Spleen (tissue), 11 donors: ENCODE measurements at regions not wholly inside any gene's neighbourhood (a gene's known extent, or its start where the extent isn't known, plus 50 kb on each side); places are given as distances from the start of the nearest gene placed in this dataset.

Source experiments
- DNase-seq: peaks from one replicate; pipeline ENCODE4 v3.0.0-alpha.2; 2020
- H3K27ac ChIP-seq, 8 donors: fragments of 200-600 bp; sonication (generic) in 7 of 8; 1 replicate in 4 of 8; 2 replicates in 4 of 8; pipeline versions ENCODE4 v1.5.0 to v1.8.0; 2016 to 2021; ENCODE audit warnings: inconsistent platforms in 4 of 8, mild to moderate bottlenecking in 4 of 8, moderate library complexity in 1 of 8
- H3K27me3 ChIP-seq, 7 donors: fragments of 200-600 bp; sonication (generic) in 6 of 7; replicated peaks in 1 of 7; 1 replicate in 4 of 7; 2 replicates in 3 of 7; pipeline versions ENCODE4 v1.5.0 to v1.8.0; 2016 to 2021; ENCODE audit warnings: inconsistent platforms in 3 of 7, mild to moderate bottlenecking in 1 of 7
- H3K36me3 ChIP-seq, 6 donors: fragments of 200-600 bp; sonication (generic) in 5 of 6; 1 replicate in 4 of 6; 2 replicates in 2 of 6; pipeline versions ENCODE4 v1.5.0 to v1.8.0; 2016 to 2021; ENCODE audit warnings: inconsistent platforms in 2 of 6
- H3K4me1 ChIP-seq, 6 donors: fragments of 200-600 bp; sonication (generic) in 5 of 6; 1 replicate in 3 of 6; 2 replicates in 3 of 6; pipeline versions ENCODE4 v1.5.0 to v1.8.0; 2016 to 2021; ENCODE audit warnings: inconsistent platforms in 3 of 6
- H3K4me3 ChIP-seq, 8 donors: fragments of 200-600 bp; sonication (generic) in 7 of 8; 1 replicate in 4 of 8; 2 replicates in 4 of 8; pipeline versions ENCODE4 v1.5.0 to v1.8.0; 2016 to 2021; ENCODE audit warnings: inconsistent platforms in 4 of 8, mild to moderate bottlenecking in 4 of 8, moderate library complexity in 2 of 8
- H3K9me3 ChIP-seq, 8 donors: fragments of 200-600 bp; sonication (generic) in 7 of 8; 1 replicate in 4 of 8; 2 replicates in 4 of 8; pipeline versions ENCODE4 v1.5.0 to v1.8.0; 2016 to 2021; ENCODE audit warnings: inconsistent platforms in 4 of 8
- CTCF ChIP-seq, 11 experiments: fragments of 200-600 bp in 7 of 11; fragments of 450-650 bp in 4 of 11; sonication (generic) in 4 of 11; IDR thresholded peaks in 8 of 11; conservative IDR thresholded peaks in 3 of 11; 1 replicate in 7 of 11; 2 replicates in 4 of 11; pipeline versions ENCODE4 v1.4.0 to v1.8.0; 2016 to 2021; ENCODE audit warnings: antibody characterized with exemption in 11 of 11, inconsistent platforms in 4 of 11, mild to moderate bottlenecking in 1 of 11
- POLR2A ChIP-seq, 3 donors: fragments of 450-650 bp; IDR thresholded peaks; one replicate each; pipeline ENCODE4 v1.5.1; 2017; ENCODE audit warnings: antibody characterized with exemption in 3 of 3, mild to moderate bottlenecking in 1 of 3
- POLR2AphosphoS5 ChIP-seq, 3 donors: sonication (generic); formaldehyde crosslinking; IDR thresholded peaks; one replicate each; pipeline ENCODE4 v1.5.1; 2017; ENCODE audit warnings: antibody characterized with exemption in 3 of 3
- WGBS, 5 donors: extraction: QIAGEN DNeasy Blood & Tissue Kit in 3 of 5; methylation state at CpG; one replicate each; pipeline versions ENCODE4 v1.1.5 to v1.1.7; 2013 to 2018; 5-methylcytosine and 5-hydroxymethylcytosine counted together
- intact Hi-C: fragments of 100-400 bp; cut with DNase I; formaldehyde crosslinking; loops from one replicate; pipeline ENCODE4 v1.15.0; 2023; ENCODE audit warnings: low total_unique reads
- donor health status: healthy with polysubstance abuse.
- donor health status: DM: no; HTN: no; CAD: no; lungs with moderate emphysema.
- donor health status: DM: no; HTN: no; CAD: no.
- donor health status: Bipolar disorder and iron deficiency.
- donor health status: healthy.
- donor health status: DM: no; HTN: no; CAD: no.
- donor health status: DM: yes; HTN: yes; CAD: no.

GRCh38 chr3:30521156-30521715 lies 85.2 kb upstream of the TGFBR2 start:
- H3K27ac ChIP-seq, result no peak overlapping the region
- DNase-seq, result no peak
- TF ChIP-seq POLR2AphosphoS5 (IDR thresholded peaks at IDR 0.05) (no peak), CTCF (IDR thresholded peaks at IDR 0.05 in 8 of 11, conservative IDR thresholded peaks at IDR 0.05 in 3 of 11) (no peak), POLR2A (IDR thresholded peaks at IDR 0.05) (no peak)
- no peaks in the 10 kb centered on the region for H3K9me3 ChIP-seq
- 96 to 100% (median 100%) methylated on average over 1 of the region's 1 CpG for WGBS, 5 donors
- H3K4me1 ChIP-seq, result peaks cover 0 to 15% (median 5%) of the 10 kb centered on the region in 6 donors
- H3K4me3 ChIP-seq, result no peak overlapping the region
- H3K36me3 ChIP-seq, result no peaks in the 10 kb centered on the region
- intact Hi-C loops, result no loop called here
- no peaks in the 10 kb centered on the region for H3K27me3 ChIP-seq

- Histone ChIP-seq H3K4me3 (no peak overlapping the region), H3K27me3 (no peaks in the 10 kb centered on the region), H3K9me3 (no peaks in the 10 kb centered on the region), H3K4me1 (peaks cover 0 to 15% (median 5%) of the 10 kb centered on the region in 6 donors), H3K27ac (no peak overlapping the region), H3K36me3 (no peaks in the 10 kb centered on the region)
- DNase-seq, result no peak
- intact Hi-C loops, result no loop called here
- TF ChIP-seq CTCF (IDR thresholded peaks at IDR 0.05 in 8 of 11, conservative IDR thresholded peaks at IDR 0.05 in 3 of 11) (no peak), POLR2A (IDR thresholded peaks at IDR 0.05) (no peak), POLR2AphosphoS5 (IDR thresholded peaks at IDR 0.05) (no peak)
- 87 to 96% (median 95%) methylated on average over 8 of the region's 8 CpGs for WGBS, 5 donors
These were observed 83.9 kb upstream of the TGFBR2 start for GRCh38 chr3:30522476-30522875.

GRCh38 chr3:30523366-30523765 lies 83.0 kb upstream of the TGFBR2 start:
- H3K4me1 ChIP-seq, result peaks cover 0 to 12% (median 5%) of the 10 kb centered on the region in 6 donors
- H3K27me3 ChIP-seq, result no peaks in the 10 kb centered on the region
- intact Hi-C loops, result no loop called here
- H3K36me3 ChIP-seq, result no peaks in the 10 kb centered on the region
- no peaks in the 10 kb centered on the region for H3K9me3 ChIP-seq
- 61 to 97% (median 94%) methylated on average over 1 of the region's 1 CpG for WGBS, 5 donors
- no peak overlapping the region for H3K27ac ChIP-seq
- TF ChIP-seq POLR2A (IDR thresholded peaks at IDR 0.05) (no peak), CTCF (IDR thresholded peaks at IDR 0.05 in 8 of 11, conservative IDR thresholded peaks at IDR 0.05 in 3 of 11) (no peak), POLR2AphosphoS5 (IDR thresholded peaks at IDR 0.05) (no peak)
- no peak for DNase-seq
- H3K4me3 ChIP-seq, result no peak overlapping the region

- peaks cover 0 to 10% (median 3%) of the 10 kb centered on the region in 6 donors for H3K4me1 ChIP-seq
- 38 to 67% (median 59%) methylated on average over 4 of the region's 4 CpGs for WGBS, 5 donors
- no peak overlapping the region for H3K27ac ChIP-seq
These were observed 81.9 kb upstream of the TGFBR2 start for GRCh38 chr3:30524357-30525040.

More at GRCh38 chr3:30524357-30525040, 81.9 kb upstream of the TGFBR2 start:
- no peaks in the 10 kb centered on the region for H3K36me3 ChIP-seq
- DNase-seq, result no peak
- intact Hi-C loops, result no loop called here
- H3K27me3 ChIP-seq, result no peaks in the 10 kb centered on the region
- H3K9me3 ChIP-seq, result no peaks in the 10 kb centered on the region
- TF ChIP-seq POLR2A (IDR thresholded peaks at IDR 0.05), result no peak
- TF ChIP-seq CTCF (IDR thresholded peaks at IDR 0.05 in 8 of 11, conservative IDR thresholded peaks at IDR 0.05 in 3 of 11), result no peak
- TF ChIP-seq POLR2AphosphoS5 (IDR thresholded peaks at IDR 0.05), result no peak
- no peak overlapping the region for H3K4me3 ChIP-seq
